GM21360 (cell line): ENCODE measurements at regions not wholly inside any gene's neighbourhood (a gene's known extent, or its start where the extent isn't known, plus 50 kb on each side); places are given as distances from the start of the nearest gene placed in this dataset.
"Not testable (repeated sequence)": the region's sequence is repeated elsewhere in the genome, so short reads cannot be mapped to it uniquely, and the experiment has no call there.

Experiments used
- ATAC-seq: cut with Tn5 transposase; IDR thresholded peaks from one replicate; pipeline ENCODE4 v1.9.1; 2021; ENCODE audit warnings: mild to moderate bottlenecking, moderate library complexity; ENCODE audit not compliant: unreplicated experiment

DNA sequence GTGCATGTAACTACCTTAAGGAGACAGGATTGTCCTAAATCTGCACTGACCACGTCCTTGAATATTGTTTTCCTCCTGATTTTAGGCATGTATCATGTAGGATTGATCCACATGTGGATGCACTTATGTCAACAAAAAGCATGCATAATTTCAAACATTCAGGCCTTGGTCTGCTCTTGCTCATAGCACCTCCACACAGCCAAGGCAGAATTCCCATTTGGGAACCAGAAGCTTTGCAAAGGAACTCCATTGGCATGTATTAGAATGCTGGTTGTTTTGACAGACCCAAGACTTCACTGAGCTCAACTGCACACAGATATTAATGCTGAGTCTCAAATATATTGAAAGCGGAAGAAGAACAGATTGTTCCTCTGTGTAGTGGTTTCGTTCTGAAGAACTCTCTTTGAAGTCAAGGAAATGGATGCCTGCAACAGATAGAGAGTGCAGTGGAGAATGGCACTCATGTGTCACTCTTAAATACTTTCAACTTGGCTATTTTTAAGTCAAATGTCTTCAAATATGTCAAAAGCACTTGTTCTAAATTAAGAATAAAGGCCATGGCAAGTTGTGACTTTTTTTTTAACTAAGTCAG lies 387.6 kb downstream of the LTN1 start:
- peak; percentile 100 for ATAC-seq

DNA sequence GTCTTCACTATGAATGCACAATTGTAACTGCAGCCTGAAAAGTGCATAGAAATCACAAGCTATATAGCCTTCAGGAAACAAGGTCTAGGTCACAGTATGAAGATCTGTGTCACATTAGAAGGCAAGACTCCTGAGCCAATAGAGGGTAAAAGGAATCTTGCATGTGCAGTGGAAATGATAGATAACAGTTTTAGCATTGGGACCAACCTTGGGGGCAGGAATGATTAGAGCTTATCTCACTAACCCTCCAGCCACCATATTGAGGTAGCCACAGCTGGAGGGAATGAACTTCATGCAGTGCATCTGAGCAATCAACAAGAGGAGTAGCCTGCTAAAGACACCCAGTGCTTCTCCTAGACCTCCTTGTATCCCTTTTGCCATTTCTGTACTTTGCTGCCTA lies 390.1 kb downstream of the LTN1 start:
- ATAC-seq: no peak

DNA sequence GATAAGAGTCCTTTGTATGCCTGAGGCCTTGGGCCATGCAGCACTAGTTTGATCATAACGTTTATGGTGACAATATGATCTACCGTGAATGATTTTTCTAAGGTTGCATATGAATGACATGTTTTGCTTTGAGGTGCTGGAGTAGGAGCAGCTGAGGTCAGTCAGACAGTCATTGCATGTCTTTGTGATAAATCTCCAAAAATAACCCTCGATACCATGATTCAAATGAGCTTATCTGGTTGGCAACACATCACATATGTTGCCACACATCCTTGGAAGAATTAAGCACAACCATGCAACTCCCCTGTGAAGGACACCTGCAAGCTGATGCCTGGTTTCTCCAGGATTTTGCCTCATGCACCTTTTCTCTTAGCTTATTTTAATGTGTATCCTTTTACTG lies 394.5 kb downstream of the LTN1 start:
- no peak for ATAC-seq

DNA sequence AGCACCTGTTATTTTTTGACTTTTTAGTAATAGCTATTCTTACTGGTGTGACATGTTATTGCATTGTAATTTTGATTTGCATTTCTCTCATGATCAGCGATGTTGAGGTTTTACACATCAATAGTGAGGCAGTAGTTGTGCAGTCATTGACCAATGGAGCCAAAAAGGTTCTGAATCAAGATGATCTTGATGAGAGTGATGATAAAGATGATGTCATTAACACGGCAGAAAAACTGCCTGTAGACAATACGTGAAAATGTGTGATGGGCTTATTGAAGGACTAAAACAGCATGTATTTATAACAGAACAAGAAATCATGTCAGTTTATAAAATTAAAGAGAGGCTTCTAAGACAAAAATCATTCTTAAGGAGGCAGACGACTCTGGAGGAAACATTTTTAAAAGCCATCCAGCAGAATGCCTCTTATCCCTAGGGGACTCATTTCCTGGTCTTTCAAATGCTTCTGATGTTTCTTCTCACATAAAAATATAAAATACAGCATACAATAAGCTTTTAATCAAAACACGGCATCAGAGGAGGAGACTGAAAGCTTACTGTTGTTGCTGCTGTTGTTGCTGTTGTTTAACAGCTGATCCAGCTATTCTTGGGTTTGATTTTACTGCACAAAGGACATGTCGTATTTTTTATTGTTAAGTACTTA lies 400.3 kb downstream of the LTN1 start:
- no peak for ATAC-seq

DNA sequence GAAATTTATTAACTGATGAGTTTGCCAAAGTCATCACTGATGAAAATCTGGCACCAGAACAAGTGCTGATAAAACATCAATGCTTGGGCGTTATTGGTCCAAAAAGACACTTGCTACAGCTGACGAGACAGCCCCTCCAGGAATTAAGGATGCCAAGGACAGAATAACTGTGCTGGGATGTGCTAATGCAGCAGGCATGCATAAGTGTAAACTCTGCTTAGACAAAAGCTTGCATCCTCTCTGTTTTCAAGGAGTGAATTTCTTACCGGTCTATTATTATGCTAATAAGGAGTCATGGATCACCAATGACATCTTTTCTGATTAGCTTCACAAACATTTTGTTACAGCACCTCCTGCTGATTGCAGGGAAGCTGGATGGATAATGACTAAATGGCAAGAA lies 402.0 kb downstream of the LTN1 start:
- ATAC-seq: no peak

DNA sequence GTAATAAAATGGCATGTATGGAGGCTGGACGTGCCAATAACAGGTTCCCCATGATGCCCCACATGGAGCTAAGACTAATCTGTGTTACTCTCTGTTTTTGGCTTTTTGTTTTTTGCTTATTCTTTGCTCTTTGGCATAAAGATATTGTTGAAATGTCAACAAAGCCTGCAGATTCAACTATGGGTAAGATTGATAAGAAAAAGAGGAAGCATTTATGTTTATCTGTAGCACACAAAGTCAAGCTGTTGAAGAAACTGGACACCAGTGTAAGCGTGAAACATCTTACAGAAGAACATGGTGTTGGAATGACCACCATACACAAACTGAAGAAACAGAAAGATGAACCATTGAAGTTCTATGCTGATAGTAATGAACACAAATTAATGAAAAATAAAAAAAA lies 402.7 kb downstream of the LTN1 start:
- no peak for ATAC-seq

DNA sequence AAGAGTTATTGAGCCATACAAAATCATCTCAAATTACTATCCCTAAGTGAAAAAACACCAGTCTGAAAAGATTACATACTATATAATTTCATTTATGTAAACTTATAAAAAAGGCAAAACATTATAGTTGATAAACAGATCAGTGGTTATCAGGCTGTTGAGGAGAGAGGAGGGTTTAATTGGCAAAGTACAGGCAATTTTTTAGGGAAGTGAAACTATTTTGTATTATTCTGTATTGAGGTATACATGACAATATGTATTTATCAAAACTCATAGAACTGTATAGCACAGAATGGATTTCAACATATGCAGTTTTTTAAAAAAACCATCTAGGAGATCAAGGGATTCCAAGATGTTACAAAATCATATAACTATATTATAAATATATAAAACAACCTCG lies 403.7 kb downstream of the LTN1 start:
- ATAC-seq: no peak

DNA sequence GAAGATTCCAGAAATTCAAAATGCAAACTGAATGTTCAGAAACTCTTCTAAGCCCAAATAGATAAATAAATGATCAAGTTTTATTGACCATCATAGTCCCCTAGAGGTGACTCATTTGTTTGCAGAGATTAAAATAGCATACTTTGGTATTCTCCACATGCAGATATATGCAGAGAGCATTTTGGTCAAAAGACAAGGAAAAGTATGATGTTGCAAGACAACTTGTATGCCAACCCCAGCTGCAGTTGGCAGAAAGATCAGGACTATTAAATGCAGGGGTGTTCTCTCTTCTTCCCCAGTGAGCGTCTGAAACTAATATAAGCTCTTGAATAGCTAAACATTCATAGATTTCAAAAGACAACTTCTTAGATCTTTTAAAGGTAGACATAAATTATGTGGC lies 404.9 kb downstream of the LTN1 start:
- ATAC-seq: no peak

DNA sequence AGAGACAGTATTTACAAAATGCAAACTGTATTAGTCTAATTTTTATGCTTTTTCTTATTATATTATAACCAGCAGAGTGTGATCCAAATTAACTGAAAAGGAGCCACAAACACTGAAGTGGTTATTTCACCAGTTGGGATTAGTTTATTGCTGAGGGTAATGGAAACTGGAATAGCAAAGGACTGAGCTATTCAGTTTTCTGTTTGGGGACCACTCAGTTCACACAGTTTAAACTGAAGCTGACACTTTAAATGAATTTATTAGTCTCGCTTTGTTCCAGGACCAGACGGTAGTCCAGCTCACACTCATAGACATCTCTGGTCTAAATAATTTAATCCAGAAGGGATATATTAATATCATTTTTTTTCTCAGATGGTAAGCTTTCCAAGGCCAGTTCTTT lies 410.7 kb downstream of the LTN1 start:
- no peak for ATAC-seq

DNA sequence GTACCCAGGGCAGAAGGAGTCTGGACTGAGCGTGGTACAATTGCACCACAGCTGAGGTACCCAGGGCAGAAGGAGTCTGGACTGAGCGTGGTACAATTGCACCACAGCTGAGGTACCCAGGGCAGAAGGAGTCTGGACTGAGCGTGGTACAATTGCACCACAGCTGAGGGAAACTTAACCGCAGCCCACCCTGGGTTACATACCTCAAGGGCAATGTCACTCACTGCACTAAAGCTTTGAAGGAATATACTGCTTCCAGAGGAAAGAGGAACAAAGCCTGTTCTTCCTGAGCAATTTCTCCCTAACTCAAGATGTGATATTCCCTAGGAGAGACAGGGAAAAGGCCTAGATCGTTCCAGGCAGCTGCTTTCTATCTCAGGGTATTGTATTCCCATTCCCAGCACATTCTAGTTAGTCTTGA lies 411.4 kb downstream of the LTN1 start:
- not testable (repeated sequence) for ATAC-seq

DNA sequence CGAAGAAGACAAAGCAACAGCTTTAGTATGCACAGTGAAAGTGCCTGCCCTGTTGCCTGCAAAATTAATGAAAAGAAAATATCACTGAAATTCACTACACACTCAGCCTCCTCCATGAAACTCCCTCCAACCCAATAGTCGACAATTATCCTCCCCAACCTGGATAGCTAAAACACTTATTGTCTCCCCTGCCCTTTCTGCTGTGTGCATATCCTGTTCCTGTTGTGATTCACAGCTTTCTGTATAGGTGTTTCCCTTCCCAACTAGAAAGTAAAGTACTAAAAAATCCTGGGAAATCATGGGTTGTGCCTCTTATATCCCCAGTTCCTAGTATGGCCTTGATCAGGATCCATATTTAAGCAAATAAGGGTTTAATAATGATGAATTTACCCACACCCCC lies 412.1 kb downstream of the LTN1 start:
- ATAC-seq: no peak

DNA sequence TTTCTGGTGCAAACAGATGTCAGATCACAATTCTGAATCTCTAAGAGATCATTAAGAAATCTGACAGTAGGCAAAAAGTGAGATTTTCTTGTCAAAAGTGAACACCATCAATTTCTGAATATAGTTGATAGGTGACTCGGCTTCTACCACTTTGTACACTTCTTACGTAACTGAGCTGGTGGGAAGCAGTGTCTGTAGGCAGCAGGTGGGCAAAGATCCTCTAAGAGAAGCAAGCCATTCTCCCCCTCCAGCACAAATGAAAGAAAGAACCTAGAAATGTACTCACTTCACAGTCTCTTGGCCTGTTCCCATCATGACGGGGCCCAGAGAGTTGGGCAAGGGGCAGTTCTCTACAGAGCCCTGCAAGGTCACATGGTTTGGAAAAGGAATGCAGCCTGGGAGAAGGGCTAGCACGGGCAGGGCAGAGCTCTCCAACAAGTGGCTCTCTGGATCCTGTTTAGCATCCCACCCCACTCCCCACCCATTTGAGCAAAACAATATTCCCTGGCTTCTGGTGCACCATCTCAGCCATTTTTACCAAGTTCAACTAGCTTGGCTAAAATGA lies 412.6 kb downstream of the LTN1 start:
- no peak for ATAC-seq

DNA sequence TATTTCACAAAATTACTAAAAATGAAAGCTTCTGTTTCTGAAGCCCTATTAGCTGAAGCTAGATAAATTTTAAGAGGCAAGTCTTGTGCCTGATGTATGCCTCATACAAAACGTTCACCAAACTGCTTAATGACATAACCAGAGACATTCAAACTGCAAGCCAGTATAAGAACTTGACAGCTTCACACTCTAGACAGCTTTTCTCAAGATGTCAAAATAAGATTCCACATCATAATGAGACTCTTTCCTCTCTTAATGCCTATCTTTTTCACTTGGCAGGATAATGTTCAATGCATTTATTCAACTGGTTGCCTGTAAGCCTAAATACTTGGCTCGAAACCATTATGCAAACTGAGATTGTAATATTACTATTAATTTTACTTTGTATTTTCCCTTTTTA lies 424.0 kb downstream of the LTN1 start:
- ATAC-seq: no peak

DNA sequence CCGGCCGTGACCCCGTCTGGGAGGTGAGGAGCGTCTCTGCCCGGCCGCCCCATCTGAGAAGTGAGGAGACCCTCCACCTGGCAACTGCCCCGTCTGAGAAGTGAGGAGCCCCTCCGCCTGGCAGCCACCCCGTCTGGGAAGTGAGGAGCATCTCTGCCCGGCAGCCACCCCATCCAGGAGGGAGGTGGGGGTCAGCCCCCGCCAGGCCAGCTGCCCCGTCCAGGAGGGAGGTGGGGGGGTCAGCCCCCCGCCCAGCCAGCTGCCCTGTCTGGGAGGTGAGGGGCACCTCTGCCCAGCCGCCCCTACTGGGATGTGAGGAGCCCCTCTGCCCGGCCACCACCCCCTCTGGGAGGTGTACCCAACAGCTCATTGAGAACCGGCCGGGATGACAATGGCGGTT lies 428.7 kb downstream of the LTN1 start:
- not testable (repeated sequence) for ATAC-seq

DNA sequence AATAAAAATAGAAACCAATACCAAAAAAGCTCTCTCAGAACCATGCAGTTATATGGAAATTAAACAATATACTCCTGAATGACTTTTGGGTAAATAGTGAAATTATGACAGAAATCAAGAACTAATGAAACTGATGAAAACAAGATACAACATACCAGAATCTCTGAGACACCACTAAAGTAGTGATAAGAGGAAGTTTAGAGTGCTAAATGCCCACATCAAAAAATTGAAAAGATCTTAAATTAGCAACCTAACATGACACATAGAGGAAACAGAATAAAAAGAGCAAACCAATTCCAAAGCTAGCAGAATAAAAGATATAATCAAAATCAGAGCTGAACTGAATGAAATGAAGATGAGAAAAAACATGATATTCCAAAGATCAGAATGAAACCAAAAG lies 430.9 kb downstream of the LTN1 start:
- ATAC-seq: no peak

DNA sequence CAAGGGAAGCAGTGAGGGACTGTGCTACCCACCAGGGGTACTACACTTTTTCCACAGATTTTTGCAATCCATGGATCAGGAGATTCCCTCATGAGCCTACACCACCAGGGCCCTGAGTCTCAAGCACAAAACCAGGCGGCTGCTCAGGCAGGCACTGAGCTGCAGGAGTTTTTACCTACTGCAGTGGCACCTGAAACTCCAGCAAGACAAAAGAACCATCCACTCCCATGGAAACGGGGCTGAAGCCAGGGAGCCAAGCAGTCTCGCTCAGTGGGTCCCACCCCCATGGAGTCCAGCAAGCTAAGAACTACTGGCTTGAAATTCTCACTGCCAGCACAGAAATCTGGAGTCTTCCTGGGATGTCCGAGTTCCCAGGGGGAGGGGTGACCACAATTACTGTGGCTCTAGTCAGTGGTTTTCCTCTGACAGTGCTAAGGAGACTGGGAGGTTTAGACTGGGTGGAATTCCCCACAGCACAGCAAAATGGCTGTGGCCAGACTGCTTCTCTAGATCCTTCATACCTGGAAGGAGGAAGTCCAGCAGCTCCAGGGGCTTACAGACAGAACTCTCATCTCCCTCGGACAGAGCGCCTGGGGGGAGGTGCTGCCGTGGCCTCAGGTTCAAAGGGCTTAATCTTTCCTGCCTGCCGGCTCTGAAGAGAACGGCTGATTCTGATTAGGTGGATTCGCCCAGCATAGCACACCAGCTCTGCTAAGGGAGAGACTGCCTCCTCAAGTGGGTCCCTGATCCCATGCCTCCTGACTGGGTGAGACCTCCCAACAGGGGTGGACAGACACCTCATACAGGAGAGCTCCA lies 437.8 kb downstream of the LTN1 start:
- ATAC-seq: no peak

DNA sequence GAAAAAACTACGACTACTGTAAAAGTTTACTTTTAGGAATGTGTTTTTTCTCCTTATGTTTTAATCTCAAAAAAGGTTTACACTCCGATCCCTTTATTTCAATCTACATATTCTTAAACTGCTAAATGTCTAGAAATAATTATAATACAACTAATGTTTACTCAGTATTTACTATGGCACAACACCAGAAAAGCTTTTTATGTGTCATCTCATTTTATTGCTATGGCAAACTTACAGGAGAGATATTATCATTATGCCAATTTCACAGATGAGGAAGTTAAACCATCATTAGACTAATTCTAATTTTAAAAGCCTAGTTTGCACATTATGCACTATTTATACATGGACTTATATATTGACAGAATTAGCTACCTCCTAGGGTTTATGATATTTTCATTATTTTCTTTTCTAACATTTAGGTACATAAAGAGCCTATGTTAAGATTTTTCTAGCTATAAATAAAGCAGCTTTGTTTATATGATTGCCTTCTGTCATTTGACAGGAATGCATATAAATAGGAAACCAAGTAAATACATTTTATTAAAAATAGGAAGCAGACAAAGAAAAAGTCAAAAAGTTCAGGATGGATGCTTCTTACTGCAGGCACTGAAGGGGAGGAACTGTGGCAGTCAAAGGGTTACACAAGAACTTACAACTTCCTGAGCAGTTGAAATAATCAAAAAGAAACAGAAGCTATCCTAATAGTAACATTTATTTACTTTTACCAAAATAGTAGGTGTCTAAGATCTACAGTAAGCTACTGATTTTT lies 442.4 kb downstream of the LTN1 start:
- ATAC-seq: no peak

DNA sequence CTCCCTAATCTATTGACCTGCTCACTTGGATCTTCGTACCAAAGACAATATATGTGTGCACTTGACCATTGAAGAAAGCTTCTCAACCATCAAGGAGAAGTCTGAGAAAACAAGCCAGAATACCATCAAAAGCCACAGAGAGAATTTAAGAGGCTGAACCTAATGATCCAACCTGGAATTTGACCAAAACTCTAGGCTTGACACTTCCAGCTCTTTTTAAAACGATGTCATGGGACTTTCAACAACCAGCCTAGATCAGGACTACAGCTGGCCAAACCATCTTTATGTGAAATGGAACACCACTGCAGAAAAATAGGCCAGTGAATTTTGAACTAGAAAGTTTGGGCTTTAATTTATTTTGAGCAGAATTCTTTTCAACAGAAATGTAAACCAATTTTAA lies 444.4 kb downstream of the LTN1 start:
- ATAC-seq: no peak

DNA sequence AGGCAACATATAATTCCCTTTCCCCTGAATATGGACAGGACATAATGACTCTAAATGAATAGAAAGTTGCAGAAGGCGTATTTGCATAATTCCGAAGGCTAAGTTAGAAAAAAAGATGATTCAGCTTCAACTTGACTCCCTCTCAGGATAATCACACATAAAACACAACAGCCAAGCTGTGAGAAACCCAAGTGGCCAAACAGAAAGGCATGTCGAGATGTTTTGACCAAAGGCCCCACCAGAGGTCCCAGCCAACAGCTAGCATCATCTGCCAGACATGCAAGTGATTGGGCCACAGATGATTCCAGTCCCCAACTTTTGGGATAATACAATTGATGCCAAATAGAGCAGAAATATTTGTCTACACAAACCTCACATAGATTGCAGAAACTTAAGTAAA lies 444.9 kb downstream of the LTN1 start:
- no peak for ATAC-seq

DNA sequence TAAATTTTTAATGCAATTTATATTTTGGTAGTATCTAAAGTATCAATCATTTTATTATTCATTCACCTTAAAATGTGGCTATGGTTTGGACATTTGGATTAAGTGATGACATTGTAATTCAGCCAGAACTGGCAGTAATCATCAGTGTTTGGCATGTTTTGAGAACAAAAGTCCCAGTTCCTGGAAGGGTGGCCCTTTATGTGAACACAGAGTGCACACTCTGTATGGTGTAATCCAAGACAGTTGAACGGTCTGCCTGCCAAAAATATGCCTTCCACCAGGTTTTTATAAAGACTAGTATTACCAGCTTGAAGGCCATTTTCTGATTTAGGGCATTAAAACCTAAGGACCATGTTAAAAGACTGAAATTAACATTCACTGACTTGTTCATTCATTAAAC lies 448.7 kb downstream of the LTN1 start:
- no peak for ATAC-seq
